Uterus (tissue), 3 donors: ENCODE measurements at regions not wholly inside any gene's neighbourhood (a gene's known extent, or its start where the extent isn't known, plus 50 kb on each side); places are given as distances from the start of the nearest gene placed in this dataset.

Experiments
- DNase-seq, 2 donors: peaks; one replicate each; pipeline ENCODE4 v3.0.0-alpha.2; 2019 to 2020
- H3K27ac ChIP-seq, 2 donors: fragments of 200-600 bp; sonication (generic); 1 replicate in 1 of 2; 2 replicates in 1 of 2; pipeline ENCODE4 v1.5.1; 2016 to 2018
- H3K27me3 ChIP-seq, 2 donors: fragments of 200-600 bp; sonication (generic); one replicate each; pipeline ENCODE4 v1.5.1; 2018 to 2019; ENCODE audit warnings: control low read depth in 1 of 2
- H3K36me3 ChIP-seq, 2 donors: fragments of 200-600 bp; sonication (generic); one replicate each; pipeline ENCODE4 v1.5.1; 2019; ENCODE audit warnings: control low read depth in 1 of 2
- H3K4me1 ChIP-seq, 2 donors: fragments of 200-600 bp; sonication (generic); one replicate each; pipeline ENCODE4 v1.5.1; 2018 to 2019; ENCODE audit warnings: control low read depth in 1 of 2
- H3K4me3 ChIP-seq, 2 donors: fragments of 200-600 bp; sonication (generic); 1 replicate in 1 of 2; 2 replicates in 1 of 2; pipeline ENCODE4 v1.5.1; 2018 to 2019; ENCODE audit warnings: mild to moderate bottlenecking in 1 of 2
- H3K9me3 ChIP-seq, 2 donors: fragments of 200-600 bp; sonication (generic); one replicate each; pipeline ENCODE4 v1.5.1; 2019; ENCODE audit warnings: control low read depth in 1 of 2
- POLR2A ChIP-seq, 2 donors: fragments of 450-650 bp; IDR thresholded peaks; one replicate each; pipeline ENCODE4 v1.6.1; 2016; ENCODE audit warnings: antibody characterized with exemption in 2 of 2, mild to moderate bottlenecking in 1 of 2, moderate library complexity in 1 of 2
- intact Hi-C: fragments of 100-400 bp; cut with DNase I; formaldehyde crosslinking; loops from one replicate; pipeline ENCODE4 v1.15.1; 2023; ENCODE audit warnings: low total_unique reads
- TF ChIP-seq, protein P1 (sequence below), 4 experiments: fragments of 200-600 bp in 2 of 4; fragments of 450-650 bp in 2 of 4; sonication (generic) in 2 of 4; IDR thresholded peaks; one replicate each; pipeline ENCODE4 v1.5.1; 2016 to 2019; ENCODE audit warnings: antibody characterized with exemption in 4 of 4, mild to moderate bottlenecking in 2 of 4, moderate library complexity in 1 of 4
- donor health status: DM: yes; HTN: yes; CAD: no.

DNA sequence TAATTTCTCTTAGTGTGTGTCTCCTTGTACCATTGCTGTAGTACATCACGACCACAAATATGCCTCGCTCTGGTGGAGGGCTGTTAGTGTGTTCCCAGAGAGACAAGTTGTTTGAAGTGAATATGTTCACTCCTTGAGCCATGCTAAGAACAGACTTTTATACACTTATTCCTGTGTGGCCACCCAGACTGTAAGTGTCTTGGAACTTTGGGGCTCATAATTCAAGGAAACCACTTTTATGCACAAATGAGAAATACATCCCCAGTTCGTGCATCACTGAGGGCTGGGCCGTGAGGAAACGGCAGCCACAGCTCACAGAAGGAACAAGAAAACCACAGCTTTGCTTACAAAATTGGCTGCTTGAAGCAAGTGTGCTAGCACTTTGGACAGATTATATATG is 362.2 kb upstream of the DDHD1 start:
- DNase-seq = no peak
- Histone ChIP-seq H3K4me1 (no peaks in the 10 kb centered on the region), H3K9me3 (no peaks in the 10 kb centered on the region), H3K27me3 (no peaks in the 10 kb centered on the region), H3K4me3 (no peak overlapping the region), H3K36me3 (no peaks in the 10 kb centered on the region), H3K27ac (no peak overlapping the region)
- intact Hi-C loops = no loop called here
- TF ChIP-seq, protein P1, sequence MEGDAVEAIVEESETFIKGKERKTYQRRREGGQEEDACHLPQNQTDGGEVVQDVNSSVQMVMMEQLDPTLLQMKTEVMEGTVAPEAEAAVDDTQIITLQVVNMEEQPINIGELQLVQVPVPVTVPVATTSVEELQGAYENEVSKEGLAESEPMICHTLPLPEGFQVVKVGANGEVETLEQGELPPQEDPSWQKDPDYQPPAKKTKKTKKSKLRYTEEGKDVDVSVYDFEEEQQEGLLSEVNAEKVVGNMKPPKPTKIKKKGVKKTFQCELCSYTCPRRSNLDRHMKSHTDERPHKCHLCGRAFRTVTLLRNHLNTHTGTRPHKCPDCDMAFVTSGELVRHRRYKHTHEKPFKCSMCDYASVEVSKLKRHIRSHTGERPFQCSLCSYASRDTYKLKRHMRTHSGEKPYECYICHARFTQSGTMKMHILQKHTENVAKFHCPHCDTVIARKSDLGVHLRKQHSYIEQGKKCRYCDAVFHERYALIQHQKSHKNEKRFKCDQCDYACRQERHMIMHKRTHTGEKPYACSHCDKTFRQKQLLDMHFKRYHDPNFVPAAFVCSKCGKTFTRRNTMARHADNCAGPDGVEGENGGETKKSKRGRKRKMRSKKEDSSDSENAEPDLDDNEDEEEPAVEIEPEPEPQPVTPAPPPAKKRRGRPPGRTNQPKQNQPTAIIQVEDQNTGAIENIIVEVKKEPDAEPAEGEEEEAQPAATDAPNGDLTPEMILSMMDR (IDR thresholded peaks at IDR 0.05) = no peak
- no peak for TF ChIP-seq POLR2A (IDR thresholded peaks at IDR 0.05)

DNA sequence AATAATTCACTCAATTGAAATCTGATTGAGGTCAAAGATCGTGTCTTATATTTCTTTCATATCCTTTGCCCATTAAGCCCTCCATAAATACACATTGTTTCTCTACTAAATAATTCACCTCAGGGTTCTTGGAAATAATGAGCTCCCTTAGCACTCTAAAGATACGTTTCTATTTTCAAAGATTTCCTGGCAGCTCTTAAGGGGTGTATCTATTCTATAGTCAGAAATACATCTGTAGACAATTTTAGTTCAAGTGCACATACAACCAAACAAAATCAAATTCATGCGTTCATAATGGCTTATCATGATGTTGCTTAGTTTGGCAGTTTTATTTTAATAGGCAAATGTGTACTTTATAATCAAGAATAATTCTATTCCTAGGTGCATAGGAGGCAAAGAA is 361.1 kb upstream of the DDHD1 start:
- Histone ChIP-seq H3K9me3 (no peaks in the 10 kb centered on the region), H3K27me3 (no peaks in the 10 kb centered on the region), H3K4me1 (no peaks in the 10 kb centered on the region), H3K27ac (no peak overlapping the region), H3K36me3 (no peaks in the 10 kb centered on the region), H3K4me3 (no peak overlapping the region)
- no peak for DNase-seq
- intact Hi-C loops = no loop called here
- no peak for TF ChIP-seq POLR2A (IDR thresholded peaks at IDR 0.05)
- TF ChIP-seq, protein P1 (IDR thresholded peaks at IDR 0.05) = no peak

DNA sequence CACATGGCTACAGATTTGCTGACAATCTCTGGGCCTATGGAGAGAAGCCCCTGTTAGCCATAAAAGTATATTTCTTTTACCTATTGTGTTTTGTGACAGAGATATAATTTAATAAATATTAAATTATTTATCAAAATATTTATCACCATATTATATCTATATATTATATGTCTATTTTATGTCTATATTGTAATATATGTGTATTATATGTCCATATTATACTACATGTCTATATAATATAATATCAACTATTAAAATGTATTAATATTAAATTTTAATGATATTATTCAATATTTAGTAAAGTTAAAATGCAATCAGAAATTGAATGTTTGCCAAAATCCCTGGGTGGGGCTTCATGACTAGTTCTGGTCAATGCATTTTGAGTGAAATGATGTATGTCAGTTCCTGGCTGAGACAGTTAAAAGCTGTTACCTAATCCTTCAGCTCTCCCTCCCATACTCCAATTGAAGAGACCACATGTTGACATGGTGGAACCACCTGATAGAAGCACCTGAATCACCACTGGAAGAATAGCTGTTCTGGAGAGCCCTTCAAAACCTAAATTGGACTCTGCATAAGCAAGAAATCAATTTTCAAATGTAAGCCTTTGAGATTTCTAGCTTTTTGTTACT is 357.3 kb upstream of the DDHD1 start:
- Histone ChIP-seq H3K27ac (peak overlapping the region; percentile 65 to 76), H3K4me3 (no peak overlapping the region)
- intact Hi-C loops = no loop called here

DNA sequence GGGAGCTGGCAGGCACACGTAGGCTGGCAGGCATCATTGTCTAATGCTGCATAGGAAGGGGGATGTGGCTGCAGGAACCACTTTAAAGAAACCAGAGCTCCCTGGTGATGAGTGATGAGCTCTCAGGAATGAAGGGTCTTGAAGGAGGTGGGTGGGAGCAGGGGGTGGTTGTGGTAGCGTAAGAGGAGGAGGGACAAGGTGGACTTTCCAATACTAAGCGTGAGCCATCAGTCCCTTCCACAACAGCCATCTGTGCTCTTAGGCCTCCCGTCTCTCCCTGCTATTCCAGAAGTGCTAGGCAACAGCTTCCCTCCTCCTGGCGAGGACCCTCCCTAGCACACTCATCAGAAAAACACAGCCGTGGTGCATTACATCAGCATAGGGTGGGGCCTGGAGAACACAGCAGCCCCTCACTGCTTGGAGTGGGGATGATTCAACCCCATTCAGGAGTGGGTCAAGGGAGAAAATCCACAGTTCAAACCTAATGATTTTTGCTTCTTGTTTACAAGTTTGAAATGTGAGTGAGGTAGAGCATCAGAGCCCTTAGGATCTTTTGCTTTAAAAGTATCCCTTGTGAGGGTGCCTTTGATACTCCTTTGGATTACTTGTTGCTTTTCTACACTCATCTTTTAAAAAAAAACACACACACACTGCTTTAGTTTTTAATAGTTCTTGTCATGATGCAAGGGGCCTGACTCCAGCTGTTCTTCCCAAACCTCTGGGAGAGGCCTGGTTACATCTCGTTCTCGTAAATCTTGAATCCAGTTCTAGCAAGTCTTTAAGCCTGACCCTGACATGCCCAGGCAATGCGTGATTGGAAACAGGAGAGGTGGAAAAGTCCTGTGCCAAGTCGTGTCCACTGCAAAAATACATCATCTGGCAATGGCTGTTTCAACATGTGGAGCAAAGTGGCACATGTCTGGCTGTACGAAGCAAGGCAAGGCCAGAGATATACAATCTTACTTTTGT is 356.4 kb upstream of the DDHD1 start:
- peak overlapping the region; percentile 65 to 76 for H3K27ac ChIP-seq
- no peak overlapping the region for H3K4me3 ChIP-seq
- TF ChIP-seq, protein P1 (IDR thresholded peaks at IDR 0.05) = no peak
- TF ChIP-seq POLR2A (IDR thresholded peaks at IDR 0.05) = no peak
- H3K36me3 ChIP-seq = no peaks in the 10 kb centered on the region
- H3K9me3 ChIP-seq = no peaks in the 10 kb centered on the region
- H3K4me1 ChIP-seq = peaks cover 0 to 8% of the 10 kb centered on the region in 2 donors
- no peaks in the 10 kb centered on the region for H3K27me3 ChIP-seq
- DNase-seq = peak; percentile 77 to 79
- intact Hi-C loops = no loop called here

More for the DNA sequence above, 357.3 kb upstream of the DDHD1 start:
- Histone ChIP-seq H3K9me3 (no peaks in the 10 kb centered on the region), H3K4me1 (peaks cover 0 to 8% of the 10 kb centered on the region in 2 donors), H3K36me3 (no peaks in the 10 kb centered on the region), H3K27me3 (no peaks in the 10 kb centered on the region)
- no peak for DNase-seq
- TF ChIP-seq, protein P1 (IDR thresholded peaks at IDR 0.05) = no peak
- no peak for TF ChIP-seq POLR2A (IDR thresholded peaks at IDR 0.05)
